Neural cell (in vitro differentiated cells): ENCODE measurements at regions not wholly inside any gene's neighbourhood (a gene's known extent, or its start where the extent isn't known, plus 50 kb on each side); places are given as distances from the start of the nearest gene placed in this dataset.

Source experiments
- H2AFZ ChIP-seq: fragments of 200-600, 300-800 bp; sonication (generic), shearing (Covaris generic); 2 replicates; pipeline ENCODE4 v1.6.0; 2014; ENCODE audit warnings: low read depth, mild to moderate bottlenecking, antibody characterized with exemption, low read length, moderate library complexity
- H3F3A ChIP-seq: fragments of 200-600 bp; shearing (Covaris generic); 2 replicates; pipeline ENCODE4 v1.6.1; 2016; ENCODE audit warnings: mild to moderate bottlenecking, moderate library complexity, mixed read lengths, antibody characterized with exemption, low read length; ENCODE audit not compliant: insufficient read depth, poor library complexity, severe bottlenecking
- H3K27ac ChIP-seq: fragments of 200-600, 300-800 bp; sonication (generic), shearing (Covaris generic); 2 replicates; pipeline ENCODE4 v1.5.1; 2014; ENCODE audit warnings: mild to moderate bottlenecking, low read length, moderate library complexity
- H3K27me3 ChIP-seq: fragments of 300-800, 200-600 bp; sonication (generic), shearing (Covaris generic); 2 replicates; pipeline ENCODE4 v1.6.0; 2014; ENCODE audit warnings: mild to moderate bottlenecking, low read depth, low read length, moderate library complexity; ENCODE audit not compliant: insufficient read depth
- H3K36me3 ChIP-seq: fragments of 300-800, 200-600 bp; sonication (generic), shearing (Covaris generic); 2 replicates; pipeline ENCODE4 v1.5.1; 2014; ENCODE audit warnings: mild to moderate bottlenecking, antibody characterized with exemption, low read length, moderate library complexity; ENCODE audit not compliant: insufficient read depth
- H3K4me2 ChIP-seq: fragments of 300-800, 200-600 bp; sonication (generic), shearing (Covaris generic); 2 replicates; pipeline ENCODE4 v1.6.0; 2014; ENCODE audit warnings: mild to moderate bottlenecking, low read length
- H3K4me3 ChIP-seq: fragments of 300-800, 200-600 bp; sonication (generic), shearing (Covaris generic); 2 replicates; pipeline ENCODE4 v1.5.1; 2014; ENCODE audit warnings: mild to moderate bottlenecking, low read length, moderate library complexity
- H3K79me2 ChIP-seq: fragments of 200-600 bp; shearing (Covaris generic); replicated peaks from 2 replicates; pipeline ENCODE4 v1.6.0; 2014; ENCODE audit warnings: mild to moderate bottlenecking, low read length, moderate library complexity; ENCODE audit not compliant: insufficient read depth
- H3K9ac ChIP-seq: fragments of 300-800, 200-600 bp; sonication (generic), shearing (Covaris generic); 2 replicates; pipeline ENCODE4 v1.6.1; 2016; ENCODE audit warnings: mild to moderate bottlenecking, low read length, mixed read lengths
- H3K9me2 ChIP-seq: fragments of 200-600 bp; shearing (Covaris generic); 2 replicates; pipeline ENCODE4 v1.6.1; 2016; ENCODE audit warnings: mild to moderate bottlenecking, low read length, mixed read lengths; ENCODE audit not compliant: insufficient read depth
- H3K9me3 ChIP-seq: fragments of 200-600, 300-800 bp; sonication (generic), shearing (Covaris generic); 2 replicates; pipeline ENCODE4 v1.6.1; 2016; ENCODE audit warnings: mild to moderate bottlenecking, mixed run types, low read length, moderate library complexity, mixed read lengths
- H4K20me1 ChIP-seq: fragments of 200-600 bp; shearing (Covaris generic); 2 replicates; pipeline ENCODE4 v1.6.1; 2016; ENCODE audit warnings: mild to moderate bottlenecking, mixed run types; ENCODE audit not compliant: insufficient read depth
- EP300 ChIP-seq: fragments of 450-650 bp; conservative IDR thresholded peaks from 2 replicates; pipeline ENCODE4 v1.6.1; 2014; ENCODE audit warnings: antibody characterized with exemption, mild to moderate bottlenecking, moderate library complexity; ENCODE audit not compliant: poor library complexity, severe bottlenecking
- EZH2 ChIP-seq: fragments of 200-600, 300-800 bp; shearing (Covaris generic), sonication (generic); IDR thresholded peaks from 2 replicates; pipeline ENCODE4 v1.6.1; 2014; ENCODE audit warnings: antibody characterized with exemption, low read length, borderline replicate concordance, mild to moderate bottlenecking; ENCODE audit not compliant: insufficient read depth, poor library complexity, severe bottlenecking
- MXI1 ChIP-seq: fragments of 450-650 bp; conservative IDR thresholded peaks from 2 replicates; pipeline ENCODE4 v1.6.1; 2014; ENCODE audit warnings: antibody characterized with exemption, mild to moderate bottlenecking; ENCODE audit not compliant: poor library complexity, severe bottlenecking
- POLR2AphosphoS5 ChIP-seq: IDR thresholded peaks from 2 replicates; pipeline ENCODE4 v1.6.1; 2012
- RAD21 ChIP-seq: fragments of 450-650 bp; conservative IDR thresholded peaks from 2 replicates; pipeline ENCODE4 v1.6.1; 2014; ENCODE audit warnings: antibody characterized with exemption, mild to moderate bottlenecking, moderate library complexity
- SMC3 ChIP-seq: fragments of 450-650 bp; conservative IDR thresholded peaks from 2 replicates; pipeline ENCODE4 v1.6.1; 2014; ENCODE audit warnings: antibody characterized with exemption, mild to moderate bottlenecking, moderate library complexity; ENCODE audit not compliant: poor library complexity
- TAF1 ChIP-seq: IDR thresholded peaks from 2 replicates; pipeline ENCODE4 v1.6.1; 2012; ENCODE audit warnings: low read depth
- TF ChIP-seq, protein P1 (sequence below): fragments of 450-650 bp; IDR thresholded peaks from 2 replicates; pipeline ENCODE4 v1.5.1; 2014; ENCODE audit warnings: antibody characterized with exemption, mild to moderate bottlenecking, moderate library complexity; ENCODE audit not compliant: poor library complexity, severe bottlenecking
- TF ChIP-seq, protein P2 (sequence below): IDR thresholded peaks from 2 replicates; pipeline ENCODE4 v1.6.1; 2012; ENCODE audit warnings: borderline replicate concordance

DNA sequence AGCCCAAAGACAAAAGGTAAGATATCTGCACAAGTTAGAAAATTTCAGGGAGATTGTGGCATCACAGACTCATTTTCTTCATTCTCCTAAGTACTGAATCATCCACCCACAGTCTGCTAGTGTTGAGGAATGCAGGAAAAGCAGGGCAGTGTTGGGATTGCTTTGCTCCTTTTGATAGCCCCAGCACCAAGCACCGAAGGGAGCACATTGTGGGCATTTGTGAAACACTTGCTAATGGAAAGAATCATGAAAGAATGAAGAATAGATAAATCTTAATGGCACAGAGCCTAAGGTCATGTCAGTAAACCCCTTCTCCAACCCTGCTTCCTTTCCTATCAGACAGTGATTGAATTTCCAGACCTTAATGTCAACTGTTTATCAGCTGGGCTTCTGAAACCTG lies 103.1 kb upstream of the GPRIN3 start:
- Histone ChIP-seq H3K9me3 (no peaks in the 10 kb centered on the region), H2AFZ (no peak overlapping the region), H3K9ac (no peak overlapping the region)

DNA sequence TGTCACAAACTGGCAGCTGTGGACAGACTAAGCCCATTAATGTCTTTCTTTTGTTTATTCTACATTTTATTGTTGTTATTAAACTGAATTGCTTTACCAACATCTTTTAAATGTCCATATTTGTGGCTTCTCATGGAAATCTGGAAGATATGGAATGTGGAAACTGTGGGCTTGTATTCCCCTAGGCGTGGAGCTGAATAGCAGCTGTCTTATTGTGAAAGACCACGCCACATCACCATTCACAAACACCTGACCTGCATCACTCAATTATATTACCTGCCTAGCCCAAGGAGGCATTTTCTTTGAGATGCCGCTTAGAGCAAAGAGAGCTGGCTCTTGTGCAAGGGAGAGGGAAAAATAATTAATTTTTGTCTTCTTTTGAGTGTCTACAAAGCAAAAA lies 96.9 kb upstream of the GPRIN3 start:
- Histone ChIP-seq H3K27me3 (no peaks in the 10 kb centered on the region), H2AFZ (no peak overlapping the region), H3K4me3 (no peak overlapping the region), H4K20me1 (no peaks in the 10 kb centered on the region), H3K4me2 (no peak overlapping the region), H3K79me2 (no peaks in the 10 kb centered on the region), H3F3A (no peaks in the 10 kb centered on the region), H3K9me3 (no peaks in the 10 kb centered on the region), H3K27ac (no peak overlapping the region), H3K9me2 (no peaks in the 10 kb centered on the region), H3K36me3 (no peaks in the 10 kb centered on the region), H3K9ac (no peak overlapping the region)
- TF ChIP-seq, protein P1, sequence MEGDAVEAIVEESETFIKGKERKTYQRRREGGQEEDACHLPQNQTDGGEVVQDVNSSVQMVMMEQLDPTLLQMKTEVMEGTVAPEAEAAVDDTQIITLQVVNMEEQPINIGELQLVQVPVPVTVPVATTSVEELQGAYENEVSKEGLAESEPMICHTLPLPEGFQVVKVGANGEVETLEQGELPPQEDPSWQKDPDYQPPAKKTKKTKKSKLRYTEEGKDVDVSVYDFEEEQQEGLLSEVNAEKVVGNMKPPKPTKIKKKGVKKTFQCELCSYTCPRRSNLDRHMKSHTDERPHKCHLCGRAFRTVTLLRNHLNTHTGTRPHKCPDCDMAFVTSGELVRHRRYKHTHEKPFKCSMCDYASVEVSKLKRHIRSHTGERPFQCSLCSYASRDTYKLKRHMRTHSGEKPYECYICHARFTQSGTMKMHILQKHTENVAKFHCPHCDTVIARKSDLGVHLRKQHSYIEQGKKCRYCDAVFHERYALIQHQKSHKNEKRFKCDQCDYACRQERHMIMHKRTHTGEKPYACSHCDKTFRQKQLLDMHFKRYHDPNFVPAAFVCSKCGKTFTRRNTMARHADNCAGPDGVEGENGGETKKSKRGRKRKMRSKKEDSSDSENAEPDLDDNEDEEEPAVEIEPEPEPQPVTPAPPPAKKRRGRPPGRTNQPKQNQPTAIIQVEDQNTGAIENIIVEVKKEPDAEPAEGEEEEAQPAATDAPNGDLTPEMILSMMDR, result no peak
- no peak for TF ChIP-seq MXI1
- TF ChIP-seq POLR2AphosphoS5, result no peak
- no peak for TF ChIP-seq TAF1
- no peak for TF ChIP-seq EP300
- TF ChIP-seq, protein P2, sequence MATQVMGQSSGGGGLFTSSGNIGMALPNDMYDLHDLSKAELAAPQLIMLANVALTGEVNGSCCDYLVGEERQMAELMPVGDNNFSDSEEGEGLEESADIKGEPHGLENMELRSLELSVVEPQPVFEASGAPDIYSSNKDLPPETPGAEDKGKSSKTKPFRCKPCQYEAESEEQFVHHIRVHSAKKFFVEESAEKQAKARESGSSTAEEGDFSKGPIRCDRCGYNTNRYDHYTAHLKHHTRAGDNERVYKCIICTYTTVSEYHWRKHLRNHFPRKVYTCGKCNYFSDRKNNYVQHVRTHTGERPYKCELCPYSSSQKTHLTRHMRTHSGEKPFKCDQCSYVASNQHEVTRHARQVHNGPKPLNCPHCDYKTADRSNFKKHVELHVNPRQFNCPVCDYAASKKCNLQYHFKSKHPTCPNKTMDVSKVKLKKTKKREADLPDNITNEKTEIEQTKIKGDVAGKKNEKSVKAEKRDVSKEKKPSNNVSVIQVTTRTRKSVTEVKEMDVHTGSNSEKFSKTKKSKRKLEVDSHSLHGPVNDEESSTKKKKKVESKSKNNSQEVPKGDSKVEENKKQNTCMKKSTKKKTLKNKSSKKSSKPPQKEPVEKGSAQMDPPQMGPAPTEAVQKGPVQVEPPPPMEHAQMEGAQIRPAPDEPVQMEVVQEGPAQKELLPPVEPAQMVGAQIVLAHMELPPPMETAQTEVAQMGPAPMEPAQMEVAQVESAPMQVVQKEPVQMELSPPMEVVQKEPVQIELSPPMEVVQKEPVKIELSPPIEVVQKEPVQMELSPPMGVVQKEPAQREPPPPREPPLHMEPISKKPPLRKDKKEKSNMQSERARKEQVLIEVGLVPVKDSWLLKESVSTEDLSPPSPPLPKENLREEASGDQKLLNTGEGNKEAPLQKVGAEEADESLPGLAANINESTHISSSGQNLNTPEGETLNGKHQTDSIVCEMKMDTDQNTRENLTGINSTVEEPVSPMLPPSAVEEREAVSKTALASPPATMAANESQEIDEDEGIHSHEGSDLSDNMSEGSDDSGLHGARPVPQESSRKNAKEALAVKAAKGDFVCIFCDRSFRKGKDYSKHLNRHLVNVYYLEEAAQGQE, result no peak
- no peak for TF ChIP-seq SMC3
- no peak for TF ChIP-seq EZH2
- no peak for TF ChIP-seq RAD21

More for the DNA sequence above, 103.1 kb upstream of the GPRIN3 start:
- no peaks in the 10 kb centered on the region for H3K27me3 ChIP-seq
- no peaks in the 10 kb centered on the region for H3K36me3 ChIP-seq
- no peak overlapping the region for H3K4me2 ChIP-seq
- H3K79me2 ChIP-seq, result no peaks in the 10 kb centered on the region
- H3F3A ChIP-seq, result no peaks in the 10 kb centered on the region
- no peak overlapping the region for H3K4me3 ChIP-seq
- no peaks in the 10 kb centered on the region for H4K20me1 ChIP-seq
- TF ChIP-seq TAF1, result no peak
- TF ChIP-seq SMC3, result no peak
- TF ChIP-seq, protein P1, result no peak
- TF ChIP-seq EZH2, result no peak
- TF ChIP-seq RAD21, result no peak
- TF ChIP-seq MXI1, result no peak
- no peak for TF ChIP-seq EP300
- TF ChIP-seq, protein P2, result no peak
- no peak for TF ChIP-seq POLR2AphosphoS5
- H3K27ac ChIP-seq, result no peak overlapping the region
- no peaks in the 10 kb centered on the region for H3K9me2 ChIP-seq
